ENCODE measurements at regions not wholly inside any gene's neighbourhood (a gene's known extent, or its start where the extent isn't known, plus 50 kb on each side); places are given as distances from the start of the nearest gene placed in this dataset.

- TF ChIP-seq CTCF (optimal IDR thresholded peaks at IDR 0.05 in 1 of 3, IDR thresholded peaks at IDR 0.05 in 1 of 3, conservative IDR thresholded peaks at IDR 0.05 in 1 of 3; ENCODE audit: extremely low read depth in 1 of 3, insufficient read depth in 2 of 3, low read length in 3 of 3) (no peak), EZH2 (IDR thresholded peaks at IDR 0.05; ENCODE audit: low read length) (no peak)
Measured at GRCh38 chr1:95766036-95766435, 532.0 kb downstream of the RWDD3 start.

Data from keratinocyte (primary cell).